Stimulated activated CD4-positive, alpha-beta T cell treated with anti-CD3 and anti-CD28 coated beads, Interleukin-4, amount 100 ng/mL, for 24 hours (primary cell): ENCODE measurements at regions not wholly inside any gene's neighbourhood (a gene's known extent, or its start where the extent isn't known, plus 50 kb on each side); places are given as distances from the start of the nearest gene placed in this dataset.
"Not testable (repeated sequence)": the region's sequence is repeated elsewhere in the genome, so short reads cannot be mapped to it uniquely, and the experiment has no call there.

ENCODE experiments used
- DNase-seq: peaks from one replicate; pipeline ENCODE4 v3.0.0-alpha.2; 2020

DNA sequence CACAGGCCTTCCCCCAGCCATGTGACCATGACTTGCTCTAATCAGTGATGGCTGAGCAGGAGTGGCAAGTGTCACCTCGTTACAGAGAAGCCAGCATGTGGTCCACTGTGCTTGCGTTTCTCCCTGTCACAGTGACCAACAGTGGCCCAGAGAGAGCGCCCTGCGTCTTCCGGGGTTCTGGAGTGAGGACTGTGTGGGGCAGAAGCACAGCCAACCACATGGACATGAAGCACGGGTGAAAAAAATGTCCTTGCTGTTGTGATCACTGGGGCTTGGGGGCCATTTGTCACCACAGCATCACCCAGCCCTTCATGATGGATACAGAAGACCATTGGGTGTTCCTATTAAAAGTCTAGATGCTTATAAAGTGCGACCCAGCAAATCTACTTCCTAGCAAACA is 174.6 kb upstream of the C14orf180 start:
- DNase-seq, result no peak

DNA sequence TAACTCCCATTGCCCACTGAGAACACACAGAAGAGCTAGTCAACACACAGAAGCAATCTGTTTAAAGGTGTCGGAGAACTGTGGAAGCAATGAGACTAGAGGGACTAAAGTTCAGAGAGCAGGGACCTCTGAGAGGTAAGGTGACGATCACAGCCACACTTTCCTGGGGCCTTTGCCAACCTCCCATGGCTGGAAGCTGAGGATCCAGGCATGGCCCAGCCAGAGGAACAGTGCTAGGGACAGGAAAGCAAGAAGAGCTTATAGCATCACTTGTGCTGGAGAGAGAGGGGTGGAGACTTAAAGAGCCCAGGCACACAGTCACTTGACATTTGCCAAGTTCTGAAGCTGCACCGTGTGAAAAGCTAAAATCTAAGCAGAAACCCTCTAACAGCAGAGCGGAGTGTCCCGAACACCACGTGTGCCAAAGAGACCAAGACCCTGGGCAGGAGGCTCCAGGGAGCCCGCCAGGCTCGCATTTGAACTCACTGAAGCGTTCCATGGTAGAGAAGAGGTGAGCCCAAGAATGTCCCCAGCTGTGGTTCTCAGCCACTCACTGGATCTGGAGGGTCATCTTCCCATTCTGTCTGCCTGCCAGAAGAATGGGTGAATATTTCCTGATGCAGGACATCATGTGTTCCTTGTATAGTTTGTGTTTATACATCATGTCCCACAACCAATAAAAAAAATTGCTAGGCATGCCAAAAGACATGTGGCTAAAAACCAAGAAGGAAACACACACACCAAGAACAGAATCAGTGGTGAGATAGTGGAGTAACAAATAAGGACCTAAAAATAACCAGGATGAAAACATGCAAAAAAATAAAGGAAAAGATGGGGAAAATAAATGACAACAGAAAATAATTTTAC is 174.0 kb upstream of the C14orf180 start:
- DNase-seq, result no peak

DNA sequence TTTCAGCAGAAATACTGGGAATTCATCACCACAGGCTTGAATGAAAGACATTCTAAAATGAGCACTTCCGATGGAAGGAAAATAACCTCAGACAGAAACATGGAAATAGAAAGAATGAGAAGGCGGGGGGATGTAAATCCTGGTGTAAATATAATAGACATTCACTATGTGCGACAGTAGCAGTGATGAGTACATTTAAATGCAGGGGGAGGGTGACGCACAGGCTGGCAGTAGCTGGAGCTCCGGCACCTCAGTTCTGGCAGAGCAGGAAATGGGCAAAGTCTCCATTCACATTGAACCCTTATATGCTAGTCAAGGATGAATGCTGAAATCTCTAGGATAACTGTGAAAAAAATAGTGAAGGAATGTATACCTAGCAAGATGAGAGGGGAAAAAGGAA is 172.7 kb upstream of the C14orf180 start:
- DNase-seq, result no peak

DNA sequence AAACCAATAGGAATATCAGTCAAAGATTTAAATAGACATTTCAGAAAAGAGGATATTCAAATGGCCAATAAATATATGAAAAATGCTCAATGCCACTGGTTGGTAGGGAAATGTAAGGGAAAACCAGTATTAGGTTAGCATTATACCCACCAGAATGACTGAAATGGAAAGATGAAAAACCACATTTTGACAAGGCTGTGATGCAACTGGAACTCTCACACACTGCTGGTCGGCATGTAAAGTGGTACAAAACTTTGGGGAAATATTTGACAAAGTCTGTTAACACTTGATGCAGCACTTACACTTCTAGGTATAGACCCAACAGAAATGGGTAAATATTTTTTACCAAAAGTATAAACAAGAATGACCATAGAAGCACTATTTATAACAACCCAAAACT is 163.2 kb upstream of the C14orf180 start:
- no peak for DNase-seq

DNA sequence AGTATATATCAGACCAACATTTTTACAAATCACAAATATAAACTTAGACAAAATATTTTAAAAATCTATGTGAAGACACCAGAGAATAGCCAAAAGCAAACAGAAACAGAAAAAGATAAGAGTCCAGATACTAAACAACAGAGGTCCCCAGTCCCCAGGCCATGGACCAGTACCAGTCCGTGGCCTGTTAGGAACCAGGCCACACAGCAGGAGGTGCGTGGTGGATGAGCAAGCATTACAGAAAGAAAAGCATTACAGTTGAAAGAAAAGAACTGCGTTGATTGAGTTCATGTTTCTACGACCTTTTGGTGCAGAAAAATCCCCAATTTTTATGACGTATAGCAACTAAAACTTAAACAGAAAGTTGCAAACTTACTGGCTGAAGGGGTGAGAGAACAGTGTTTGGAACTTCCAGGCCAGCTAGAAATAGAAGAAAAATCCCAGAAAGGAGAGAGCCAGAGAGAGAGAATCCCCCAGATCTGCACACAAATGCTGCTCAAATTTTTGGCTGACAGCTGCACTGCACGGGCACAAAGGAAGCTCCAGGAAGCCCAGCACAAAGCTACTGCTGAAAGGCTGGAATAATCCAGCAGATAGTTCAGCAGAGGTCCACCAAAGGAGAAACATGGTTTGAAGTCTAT is 159.6 kb upstream of the C14orf180 start:
- no peak for DNase-seq

DNA sequence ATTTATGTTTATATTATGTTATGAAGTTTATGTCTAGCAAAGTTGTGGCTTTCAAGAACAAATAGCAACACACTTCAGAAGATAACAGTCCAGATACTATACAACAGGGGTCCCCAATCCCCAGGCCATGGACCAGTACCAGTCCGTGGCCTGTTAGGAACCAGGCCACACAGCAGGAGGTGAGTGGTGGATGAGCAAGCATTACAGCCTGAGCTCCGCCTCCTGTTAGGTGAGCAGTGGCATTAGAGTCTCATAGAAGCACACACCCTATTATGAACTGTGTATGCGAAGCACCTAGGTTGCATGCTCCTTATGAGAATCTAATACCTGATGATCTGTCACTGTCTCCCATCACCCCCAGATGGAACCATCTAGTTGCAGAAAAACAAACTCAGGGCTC is 159.0 kb upstream of the C14orf180 start:
- DNase-seq, result not testable (repeated sequence)

DNA sequence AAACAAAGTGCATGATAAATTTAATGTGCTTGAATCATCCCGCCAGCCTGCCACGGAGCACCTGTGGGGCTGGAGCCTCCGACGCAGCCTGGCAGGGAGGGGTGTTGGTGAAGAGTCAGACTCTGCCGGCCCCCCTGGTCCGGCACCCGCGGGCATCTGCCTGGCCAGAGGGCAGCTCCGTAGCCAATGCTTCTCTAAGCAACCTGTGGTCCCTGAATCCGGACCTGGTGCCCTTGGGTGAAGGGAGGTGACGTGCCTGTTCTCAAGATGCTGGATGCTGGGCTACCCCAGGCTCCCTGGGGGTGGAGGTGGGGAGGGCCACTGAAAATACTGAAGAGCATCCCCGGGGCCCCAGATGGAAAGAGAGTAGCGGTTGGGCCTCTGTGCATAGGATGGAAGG is 158.6 kb upstream of the C14orf180 start:
- DNase-seq, result no peak

DNA sequence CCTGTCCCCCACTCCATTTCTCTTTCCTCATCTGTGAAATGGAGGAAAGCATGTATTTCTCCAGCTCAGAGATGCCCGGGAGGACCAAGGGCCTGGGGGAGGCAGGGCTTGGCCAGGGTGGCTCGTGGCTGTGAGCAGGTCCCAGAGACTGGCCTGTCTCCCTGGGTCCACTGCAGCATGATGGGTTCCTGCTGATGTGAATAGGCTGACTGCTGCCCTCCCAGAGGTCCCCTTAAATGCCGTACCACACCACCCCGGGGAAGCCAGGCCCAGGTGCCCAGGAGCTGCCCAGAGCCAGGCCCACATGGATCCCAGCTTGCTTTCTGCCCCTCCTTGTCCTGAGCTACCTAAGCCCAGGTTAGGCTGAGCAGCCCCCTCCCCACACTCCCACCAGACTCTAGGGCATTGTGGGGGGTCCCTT is 158.2 kb upstream of the C14orf180 start:
- no peak for DNase-seq

DNA sequence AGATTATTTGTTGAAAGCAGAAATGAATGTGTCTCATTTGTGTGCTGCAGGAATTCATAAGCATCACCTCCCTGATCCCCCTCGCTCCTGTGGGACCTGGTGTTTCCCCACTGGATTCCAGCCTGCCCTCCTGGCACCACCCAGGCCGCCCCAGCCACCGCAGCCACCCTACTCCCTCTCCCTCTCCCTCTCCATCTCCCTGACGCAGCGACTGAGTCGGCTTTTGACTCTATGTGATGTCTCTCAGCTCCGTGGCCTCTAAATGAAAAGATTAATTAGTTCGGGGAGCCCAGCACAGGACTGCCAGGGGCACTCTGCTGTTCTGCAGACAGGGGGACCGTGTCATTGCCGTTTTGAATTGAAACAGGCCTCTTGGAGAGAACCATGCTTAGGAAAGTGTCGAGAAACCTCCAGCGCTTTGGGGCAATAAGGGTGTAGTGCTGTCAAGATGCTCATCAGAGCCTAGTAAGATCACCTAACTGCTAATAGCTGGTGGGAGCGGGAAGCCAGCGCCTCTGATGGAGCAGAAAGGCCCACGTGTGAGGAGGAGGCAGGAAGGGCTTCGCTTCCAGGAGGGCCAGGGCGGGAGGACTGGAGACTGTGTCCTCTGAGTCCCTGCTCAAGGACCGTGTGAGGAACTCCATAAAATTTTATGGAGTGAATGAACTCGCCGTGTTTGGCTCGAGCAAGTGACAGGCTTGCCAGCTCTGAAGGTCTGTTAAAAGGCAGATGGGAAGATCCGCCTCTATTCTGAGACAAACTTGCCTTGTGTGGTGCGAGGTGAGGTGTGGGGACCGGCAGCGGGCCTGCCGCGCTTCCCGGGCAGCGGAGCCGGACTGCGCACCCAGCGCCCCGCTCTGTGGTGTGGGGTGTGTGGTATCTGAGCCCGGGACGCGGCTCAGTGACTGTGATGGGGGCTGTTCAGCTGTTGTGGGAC is 157.4 kb upstream of the C14orf180 start:
- no peak for DNase-seq

DNA sequence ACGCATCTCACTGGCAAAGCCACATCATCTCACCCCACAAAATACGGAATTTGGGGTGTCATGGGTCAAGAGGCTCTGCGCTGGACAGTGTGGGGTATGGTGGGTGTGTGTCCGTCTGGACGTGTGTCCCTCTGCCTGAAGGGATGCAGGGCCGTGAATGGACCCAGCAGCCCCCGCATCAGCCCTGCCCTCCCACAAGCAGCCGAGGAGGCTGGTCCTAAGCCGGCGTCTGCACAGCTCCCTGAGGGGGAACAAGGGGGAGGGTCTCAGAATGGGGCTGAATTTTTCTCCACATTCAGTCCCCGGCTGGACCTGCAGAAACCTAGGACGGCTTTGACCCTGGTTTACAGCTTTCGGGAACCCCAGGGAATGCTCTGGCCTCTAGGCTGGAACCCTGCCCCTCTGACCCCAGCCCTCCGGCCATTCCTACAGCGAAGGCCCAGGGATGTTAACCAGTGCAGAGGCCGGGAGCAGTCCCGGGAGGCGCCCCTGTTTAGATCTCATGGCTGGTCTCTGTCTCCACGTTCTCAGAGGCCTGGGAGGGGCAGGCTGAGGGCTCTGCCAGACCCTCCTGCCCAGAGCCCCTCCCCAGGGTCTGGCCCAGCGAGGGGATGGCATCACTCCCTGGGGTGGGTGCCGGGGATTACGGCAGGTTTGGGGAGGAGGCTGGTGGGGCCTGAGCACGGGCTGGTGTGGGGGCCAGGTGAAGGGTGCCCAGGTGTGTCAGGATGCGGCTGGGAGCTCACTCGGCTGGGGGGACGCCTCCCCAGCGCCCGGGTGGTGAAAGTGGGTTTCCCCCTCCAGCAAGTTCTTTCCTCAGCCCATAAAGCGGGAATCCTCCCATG is 156.5 kb upstream of the C14orf180 start:
- no peak for DNase-seq

DNA sequence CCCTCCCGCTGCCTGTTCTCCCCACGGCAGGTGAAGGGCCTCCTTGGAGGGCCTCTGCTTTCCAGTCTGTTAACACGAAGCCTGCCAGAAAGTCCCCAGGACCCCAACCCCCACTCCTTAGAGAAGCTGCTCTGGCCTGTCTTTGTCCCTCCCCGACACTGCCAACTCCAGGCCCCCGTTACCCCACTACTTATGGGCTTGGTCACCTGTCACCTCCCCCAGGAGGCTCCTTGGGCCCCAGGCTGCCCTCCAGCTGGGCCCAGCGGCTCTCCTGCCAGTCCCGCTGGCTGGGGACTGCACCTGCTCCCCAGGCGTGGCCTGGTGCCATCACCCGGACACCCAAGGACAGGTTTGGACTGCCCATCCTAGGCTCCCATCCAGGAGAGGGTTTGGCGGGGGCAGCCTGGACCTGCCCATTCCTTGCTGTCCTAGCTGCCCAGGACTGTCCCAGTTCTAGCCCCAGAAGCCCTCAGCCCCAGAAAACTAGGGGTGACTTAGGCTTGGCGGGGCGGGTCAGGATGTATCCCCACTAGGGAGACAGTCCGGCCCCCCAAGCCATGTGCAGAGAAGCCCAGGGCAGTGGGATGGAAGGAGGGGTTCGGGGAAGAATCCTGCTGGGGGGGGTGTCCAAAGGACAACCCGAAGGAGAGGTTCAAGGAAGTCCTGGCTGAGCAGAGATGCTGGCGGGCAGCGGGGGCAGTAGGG is 155.7 kb upstream of the C14orf180 start:
- DNase-seq, result no peak

DNA sequence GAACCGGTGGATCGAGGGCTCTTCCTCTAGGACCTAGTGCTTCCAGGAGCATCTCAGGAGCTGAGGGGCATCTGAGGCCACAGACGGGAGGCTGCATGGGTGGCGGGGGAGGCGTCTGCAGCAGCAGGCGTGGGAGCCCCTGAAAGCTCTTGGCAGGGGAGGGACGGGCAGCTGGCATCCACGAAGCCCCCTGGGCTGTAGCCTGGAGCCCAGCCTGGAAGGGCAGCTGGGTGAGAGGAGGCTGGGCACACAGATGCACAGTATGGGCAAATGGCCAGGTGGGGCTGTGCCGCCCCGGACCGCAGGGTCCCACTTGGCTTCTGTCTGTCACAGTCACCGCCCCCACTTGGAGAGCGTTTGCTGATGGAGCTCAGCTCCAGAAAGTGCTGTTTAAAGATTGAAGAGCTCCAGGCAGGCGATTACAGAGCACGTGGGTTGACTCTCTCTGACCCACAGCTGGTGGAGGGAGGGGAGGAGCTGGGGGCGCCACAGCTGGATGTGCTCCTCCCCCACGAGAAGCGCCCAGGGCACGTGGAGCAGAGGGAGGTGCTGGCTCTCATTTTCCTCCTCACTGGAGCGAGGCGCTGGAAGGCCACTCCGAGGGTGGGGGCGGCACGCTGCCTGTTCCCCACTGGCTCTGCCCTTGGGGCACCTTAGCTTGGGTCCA is 155.0 kb upstream of the C14orf180 start:
- no peak for DNase-seq

DNA sequence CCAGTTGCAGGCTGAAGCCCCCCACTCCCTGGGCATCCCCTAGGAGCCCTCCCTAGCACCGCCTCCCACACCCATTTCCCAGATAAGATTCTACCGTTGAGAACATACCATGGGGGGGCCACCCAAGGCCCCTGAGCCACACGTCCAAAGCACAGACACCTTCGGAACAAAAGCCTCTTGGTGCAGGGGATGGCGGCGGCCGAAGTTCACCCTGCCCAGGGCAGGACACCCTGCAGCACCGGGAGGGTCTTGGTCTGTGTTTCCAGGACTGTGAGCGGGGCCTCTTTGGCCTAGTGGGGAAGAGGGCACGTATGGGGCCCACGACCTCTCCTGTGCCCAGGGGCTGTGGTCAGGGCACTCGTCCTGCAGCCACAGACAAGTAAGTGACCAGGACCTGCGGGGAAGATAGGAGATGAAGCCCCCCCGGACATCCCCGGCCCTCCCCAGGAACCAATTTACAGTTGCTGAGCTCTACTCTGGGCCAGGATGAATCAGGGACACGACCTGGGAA is 154.3 kb upstream of the C14orf180 start:
- no peak for DNase-seq

DNA sequence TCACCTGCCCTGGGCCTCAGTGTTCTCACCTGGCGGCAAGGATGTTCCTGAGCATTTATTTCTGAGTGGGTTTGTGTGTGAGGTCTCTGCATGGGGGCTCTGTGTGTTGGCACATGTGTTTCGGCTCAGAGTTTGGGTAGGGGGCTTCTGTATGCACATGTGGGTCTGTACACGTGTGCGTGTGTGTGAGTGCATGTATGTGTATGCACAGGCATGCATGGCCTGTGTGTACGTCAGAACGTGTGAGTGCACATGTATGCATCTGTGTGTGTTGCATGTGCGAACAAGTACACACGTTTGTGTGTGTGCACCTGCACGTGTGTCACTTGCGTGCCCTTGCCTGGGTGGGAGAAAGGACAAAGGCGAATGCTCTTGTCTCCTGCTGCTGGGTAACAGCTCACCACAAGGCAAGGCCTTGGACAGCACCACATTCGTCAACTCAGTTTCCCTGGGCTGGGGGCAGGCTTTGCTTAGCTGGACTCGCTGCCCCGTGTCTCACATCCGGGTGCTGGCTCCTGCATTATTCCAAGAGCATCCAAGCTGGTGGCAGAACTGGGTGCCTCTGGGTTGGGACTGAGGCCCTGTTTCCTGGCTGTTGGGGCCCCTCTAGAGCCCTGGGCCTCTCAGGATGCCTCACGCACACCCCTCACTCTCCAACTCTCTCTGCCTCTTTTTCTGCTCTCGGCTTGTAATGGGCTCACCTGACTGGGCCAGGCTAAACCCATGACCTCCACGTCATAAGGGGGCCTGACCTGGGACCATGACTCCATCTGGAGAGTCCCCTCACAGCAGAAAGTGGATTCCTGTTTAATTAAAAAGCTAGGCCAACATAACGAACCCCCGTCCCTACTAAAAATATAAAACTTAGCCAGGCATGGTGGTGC is 153.6 kb upstream of the C14orf180 start:
- no peak for DNase-seq

DNA sequence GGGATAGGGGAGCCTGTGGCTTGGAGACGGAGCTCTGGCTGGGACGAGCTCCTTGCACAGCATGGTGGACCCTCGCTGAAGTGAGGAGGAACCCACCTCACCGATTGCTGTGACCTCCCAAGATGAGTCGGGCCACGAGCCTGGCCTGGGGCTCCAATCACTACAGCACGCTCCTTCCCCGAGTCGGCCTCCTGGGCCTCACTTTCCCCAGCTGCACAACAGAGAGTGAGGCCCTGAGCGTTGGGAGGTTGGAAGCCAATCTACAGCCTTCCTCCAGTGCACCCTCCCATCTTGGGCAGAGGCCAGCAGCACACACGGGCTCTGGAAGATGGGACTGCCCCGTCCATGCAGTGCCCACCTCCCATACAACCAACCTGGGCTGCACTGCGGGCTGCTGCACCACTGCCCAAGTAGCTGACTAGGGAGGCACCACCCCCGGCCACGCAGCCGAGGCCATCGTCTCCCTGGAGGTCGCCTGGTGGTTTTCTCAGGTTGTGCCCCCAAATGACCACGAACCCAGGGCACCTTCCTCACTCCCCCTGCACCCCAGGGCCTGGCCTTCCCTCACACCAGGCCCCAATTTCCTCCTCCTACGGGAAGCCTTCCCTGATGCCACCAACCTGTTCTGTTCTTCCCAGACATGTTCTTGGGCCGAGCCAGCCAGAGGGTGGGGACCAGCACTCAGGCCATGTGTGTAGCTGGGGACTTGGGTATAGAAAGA is 152.3 kb upstream of the C14orf180 start:
- DNase-seq, result no peak

DNA sequence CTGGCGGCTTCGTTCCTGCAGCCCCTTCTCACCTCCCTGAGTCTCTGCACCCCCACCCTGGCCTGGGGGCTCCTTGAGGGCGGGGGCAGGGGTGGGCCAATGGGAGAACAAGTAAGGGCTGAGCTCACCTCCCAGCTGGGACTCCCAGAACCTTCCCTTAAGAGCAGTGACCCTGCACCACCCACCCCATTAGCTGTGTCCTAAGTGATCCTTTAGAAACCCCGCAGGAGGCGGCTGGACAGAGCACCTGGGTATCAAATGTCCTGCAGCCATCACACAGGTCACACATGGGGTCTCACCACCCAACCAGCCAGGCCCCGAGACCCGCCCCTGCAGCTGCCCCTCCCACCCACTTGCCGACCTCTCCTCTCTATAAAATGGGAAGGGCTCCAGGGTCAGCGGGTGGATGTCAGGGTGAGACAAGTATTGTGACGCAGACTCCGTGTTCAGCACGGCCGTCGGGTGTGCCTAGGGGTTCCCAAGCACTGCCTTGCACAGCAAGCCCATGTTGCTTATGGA is 151.2 kb upstream of the C14orf180 start:
- no peak for DNase-seq

DNA sequence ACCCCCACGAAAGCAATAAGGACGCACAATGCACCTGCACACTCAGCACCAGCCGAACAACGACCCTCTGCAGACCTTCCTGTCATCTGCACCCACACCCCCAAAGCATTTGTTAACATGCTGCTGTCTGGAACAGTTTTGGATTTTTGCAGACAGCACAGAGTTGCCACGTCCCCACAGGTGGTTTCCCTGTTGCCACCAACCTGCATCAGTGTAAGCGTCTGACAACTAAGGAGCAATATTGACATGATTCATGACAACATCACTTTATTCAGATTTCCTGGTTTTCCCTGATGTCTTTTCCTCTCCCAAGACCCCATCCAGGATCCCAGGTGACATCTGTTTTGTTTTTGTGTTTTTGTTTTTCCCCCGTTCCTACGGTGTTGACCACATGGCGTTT is 150.7 kb upstream of the C14orf180 start:
- DNase-seq, result no peak

DNA sequence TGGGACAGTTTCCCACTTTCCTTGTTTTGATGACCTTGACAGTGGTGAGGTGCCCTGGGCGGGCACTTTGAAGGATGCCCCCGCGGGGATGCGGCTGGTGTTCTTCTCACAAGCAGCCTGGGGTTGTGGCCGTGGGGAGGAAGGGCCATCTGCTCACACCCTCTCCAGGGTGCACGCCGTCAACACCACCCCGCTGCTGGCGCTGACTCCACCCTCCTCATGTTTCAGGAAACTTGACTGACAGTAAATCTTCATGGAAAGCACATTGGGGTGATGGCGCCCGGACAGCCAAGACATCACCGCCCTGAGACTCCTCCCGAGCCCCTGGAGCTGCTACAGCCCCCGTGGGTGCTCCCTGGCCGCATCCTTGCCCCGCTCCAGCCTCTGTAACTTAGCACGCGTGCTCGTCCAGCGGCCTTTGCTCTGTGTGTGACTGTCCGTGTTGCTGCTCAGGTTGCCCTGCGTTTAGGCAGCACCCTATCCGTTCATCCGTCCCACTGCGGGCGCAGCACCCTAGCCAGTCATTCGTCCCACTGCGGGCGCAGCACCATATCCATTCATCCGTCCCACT is 150.2 kb upstream of the C14orf180 start:
- DNase-seq, result no peak
